CD4-positive, alpha-beta T cell (primary cell): ENCODE measurements at regions not wholly inside any gene's neighbourhood (a gene's known extent, or its start where the extent isn't known, plus 50 kb on each side); places are given as distances from the start of the nearest gene placed in this dataset.

ENCODE experiments used
- ATAC-seq: fragments of 200-7000 bp; cut with Tn5 transposase; one replicate; pipeline ENCODE4 v1.10.0; 2022; ENCODE audit warnings: mild to moderate bottlenecking; ENCODE audit not compliant: poor library complexity
- CTCF ChIA-PET: fragments of 350-600 bp; sonication (Branson Sonifier 250); formaldehyde crosslinking; loops from one replicate; lab custom pipeline; 2021; ENCODE audit warnings: antibody characterized with exemption, inconsistent platforms; lab: Charles Lee
- POLR2A ChIA-PET: fragments of 350-600 bp; sonication (Branson Sonifier 250); formaldehyde crosslinking; loops from one replicate; lab custom pipeline; 2021; ENCODE audit warnings: antibody characterized with exemption, inconsistent platforms; lab: Charles Lee
- DNase-seq, 14 experiments: peaks; one replicate each; pipeline ENCODE4 v3.0.0-alpha.2; 2013 to 2020; ENCODE audit warnings: mixed read lengths in 2 of 14
- H3K27ac ChIP-seq, 2 donors: one replicate each; pipeline versions ENCODE4 v1.5.1 to v1.7.0; 2013; ENCODE audit warnings: low read length in 2 of 2, low read depth in 1 of 2, mild to moderate bottlenecking in 1 of 2
- H3K27me3 ChIP-seq, 2 experiments: 1 replicate in 1 of 2; 2 replicates in 1 of 2; pipeline versions ENCODE4 v1.6.1 to v1.7.0; 2013; ENCODE audit warnings: low read length in 2 of 2, control low read depth in 1 of 2, mild to moderate bottlenecking in 1 of 2, moderate library complexity in 1 of 2; ENCODE audit not compliant: insufficient read depth in 2 of 2, control insufficient read depth in 1 of 2
- H3K36me3 ChIP-seq: one replicate; pipeline ENCODE4 v1.6.1; 2013; ENCODE audit warnings: low read length, control low read depth; ENCODE audit not compliant: insufficient read depth
- H3K4me1 ChIP-seq: one replicate; pipeline ENCODE4 v1.6.1; 2013; ENCODE audit warnings: low read length, control low read depth; ENCODE audit not compliant: insufficient read depth
- H3K4me3 ChIP-seq: one replicate; pipeline ENCODE4 v1.5.1; 2013; ENCODE audit warnings: mild to moderate bottlenecking, low read length, moderate library complexity
- H3K9me3 ChIP-seq, 2 experiments: 1 replicate in 1 of 2; 2 replicates in 1 of 2; pipeline versions ENCODE4 v1.6.1 to v1.7.0; 2013; ENCODE audit warnings: low read length in 2 of 2, mild to moderate bottlenecking in 2 of 2, control low read depth in 1 of 2, moderate library complexity in 1 of 2; ENCODE audit not compliant: control insufficient read depth in 1 of 2, insufficient read depth in 1 of 2
- H3K27ac Mint-ChIP-seq: one replicate; pipeline ENCODE4 v1.8.0; 2020; ENCODE audit warnings: mixed read lengths
- H3K27me3 Mint-ChIP-seq: one replicate; pipeline ENCODE4 v1.8.0; 2021; ENCODE audit warnings: mixed read lengths
- H3K36me3 Mint-ChIP-seq: one replicate; pipeline ENCODE4 v1.8.0; 2021; ENCODE audit warnings: low read depth, mixed read lengths
- H3K4me1 Mint-ChIP-seq: one replicate; pipeline ENCODE4 v1.8.0; 2021; ENCODE audit warnings: low read depth, mixed read lengths
- H3K4me3 Mint-ChIP-seq: one replicate; pipeline ENCODE4 v1.8.0; 2020; ENCODE audit warnings: mild to moderate bottlenecking, mixed read lengths
- H3K9me3 Mint-ChIP-seq: one replicate; pipeline ENCODE4 v1.8.0; 2020; ENCODE audit warnings: mixed read lengths
- CTCF ChIP-seq: fragments of 200-600 bp; IDR thresholded peaks from one replicate; pipeline ENCODE4 v1.8.0; 2022; ENCODE audit warnings: antibody characterized with exemption, mild to moderate bottlenecking
- intact Hi-C, 2 experiments: fragments of 100-400 bp; cut with DNase I in 1 of 2; cut with micrococcal nuclease in 1 of 2; formaldehyde crosslinking; loops; one replicate each; pipeline versions ENCODE4 v1.15.1 to v1.9.0; 2023 to 2025; cut with DNase I, micrococcal nuclease

DNA sequence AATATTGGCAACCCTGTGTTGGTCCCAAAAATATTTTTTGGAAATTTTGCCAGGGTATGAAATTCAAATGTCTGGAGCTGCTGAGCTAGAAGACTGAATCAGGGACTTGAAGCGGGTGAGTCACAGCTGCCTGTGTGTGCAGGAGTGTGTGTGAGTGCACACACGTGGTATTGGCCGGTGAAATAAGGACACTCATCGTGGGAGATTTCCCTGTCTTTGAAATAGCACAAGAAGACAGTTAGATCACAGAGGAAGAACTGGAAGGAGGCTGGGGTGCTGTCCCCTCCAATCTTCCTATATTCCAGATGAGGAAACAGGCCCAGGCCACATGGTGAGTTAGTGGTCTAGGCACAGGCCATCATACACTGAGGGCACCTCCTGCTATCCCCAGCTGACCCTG, 123.8 kb upstream of the MLN start:
- no peaks in the 10 kb centered on the region for H3K27me3 Mint-ChIP-seq
- peaks cover 9% of the 10 kb centered on the region for H3K4me1 Mint-ChIP-seq
- Histone ChIP-seq H3K4me1 (peaks cover 9% of the 10 kb centered on the region), H3K9me3 (no peaks in the 10 kb centered on the region), H3K27me3 (no peaks in the 10 kb centered on the region), H3K27ac (no peak overlapping the region), H3K4me3 (no peak overlapping the region), H3K36me3 (no peaks in the 10 kb centered on the region)
- ChIA-PET POLR2A (no interaction called here), CTCF (no interaction called here)
- no peak for TF ChIP-seq CTCF
- no peak overlapping the region for H3K4me3 Mint-ChIP-seq
- ATAC-seq = no peak
- no peaks in the 10 kb centered on the region for H3K36me3 Mint-ChIP-seq
- no peak for DNase-seq
- no peak overlapping the region for H3K27ac Mint-ChIP-seq
- intact Hi-C loops = no loop called here
- H3K9me3 Mint-ChIP-seq = no peaks in the 10 kb centered on the region

- no peaks in the 10 kb centered on the region for H3K27me3 ChIP-seq
- H3K27me3 Mint-ChIP-seq = no peaks in the 10 kb centered on the region
- ATAC-seq = no peak
- ChIA-PET CTCF (no interaction called here), POLR2A (no interaction called here)
- no peaks in the 10 kb centered on the region for H3K36me3 Mint-ChIP-seq
- no peaks in the 10 kb centered on the region for H3K9me3 Mint-ChIP-seq
- no peak overlapping the region for H3K27ac ChIP-seq
- H3K4me3 ChIP-seq = no peak overlapping the region
- intact Hi-C loops = no loop called here
- no peak for DNase-seq
- no peak overlapping the region for H3K4me3 Mint-ChIP-seq
- peaks cover 9% of the 10 kb centered on the region for H3K4me1 Mint-ChIP-seq
- no peaks in the 10 kb centered on the region for H3K36me3 ChIP-seq
- TF ChIP-seq CTCF = no peak
- no peak overlapping the region for H3K27ac Mint-ChIP-seq
- no peaks in the 10 kb centered on the region for H3K9me3 ChIP-seq
- H3K4me1 ChIP-seq = peaks cover 9% of the 10 kb centered on the region
These were observed 123.3 kb upstream of the MLN start for GRCh38 chr6:33927112-33927511.

GRCh38 chr6:33926451-33926850, 122.6 kb upstream of the MLN start:
- no peaks in the 10 kb centered on the region for H3K36me3 ChIP-seq
- no peaks in the 10 kb centered on the region for H3K9me3 ChIP-seq
- no peak overlapping the region for H3K27ac ChIP-seq
- intact Hi-C loops = no loop called here
- H3K27ac Mint-ChIP-seq = no peak overlapping the region
- H3K27me3 Mint-ChIP-seq = no peaks in the 10 kb centered on the region
- no peak overlapping the region for H3K4me3 ChIP-seq
- ChIA-PET POLR2A (no interaction called here), CTCF (no interaction called here)
- no peak for ATAC-seq
- no peak for TF ChIP-seq CTCF
- H3K36me3 Mint-ChIP-seq = no peaks in the 10 kb centered on the region
- H3K4me1 Mint-ChIP-seq = peaks cover 9% of the 10 kb centered on the region
- no peaks in the 10 kb centered on the region for H3K27me3 ChIP-seq
- no peaks in the 10 kb centered on the region for H3K9me3 Mint-ChIP-seq
- H3K4me1 ChIP-seq = peaks cover 9% of the 10 kb centered on the region
- no peak overlapping the region for H3K4me3 Mint-ChIP-seq
- DNase-seq = no peak
